Endothelial cell of umbilical vein (primary cell): ENCODE measurements at regions not wholly inside any gene's neighbourhood (a gene's known extent, or its start where the extent isn't known, plus 50 kb on each side); places are given as distances from the start of the nearest gene placed in this dataset.

Experiments used
- BruUV-seq: library from RNA; stranded (reverse); fragments of 400-500 nt; replicated peaks from 2 replicates; lab custom pipeline; 2021; lab: Mats Ljungman, UMichigan
- CTCF ChIA-PET: fragments of 300-600, 350-600 bp; sonication (Branson Sonifier 250); formaldehyde crosslinking; loops from one replicate; lab custom pipeline; 2021; ENCODE audit warnings: antibody characterized with exemption, inconsistent platforms; lab: Charles Lee
- POLR2A ChIA-PET: fragments of 300-600, 350-600 bp; sonication (Branson Sonifier 250); formaldehyde crosslinking; loops from one replicate; lab custom pipeline; 2021; ENCODE audit warnings: antibody characterized with exemption, inconsistent platforms; lab: Charles Lee
- DNase-seq: peaks from one replicate; pipeline ENCODE4 v3.0.0-alpha.2; 2011; ENCODE audit warnings: low read depth, low spot score
- FAIRE-seq: peaks from 2 replicates; lab custom pipeline; 2011; peaks lifted over from hg19 to GRCh38; lab: Jason Lieb, UNC
- H2AFZ ChIP-seq: 2 replicates; pipeline ENCODE4 v1.6.0; 2012; ENCODE audit warnings: low read depth, low read length, control low read depth, inconsistent platforms
- H3K27ac ChIP-seq: 2 replicates; pipeline ENCODE4 v1.5.1; 2011; ENCODE audit warnings: low read depth, mild to moderate bottlenecking, control low read depth, low read length, moderate library complexity; ENCODE audit not compliant: insufficient read depth
- H3K27me3 ChIP-seq, 2 experiments: 2 replicates each; pipeline versions ENCODE4 v1.6.0 to v1.6.1; 2011; ENCODE audit warnings: low read length in 2 of 2, mixed read lengths in 1 of 2; ENCODE audit not compliant: control insufficient read depth in 2 of 2, insufficient read depth in 2 of 2
- H3K36me3 ChIP-seq, 2 experiments: 2 replicates in 1 of 2; 3 replicates in 1 of 2; pipeline ENCODE4 v1.5.1; 2011; ENCODE audit warnings: low read length in 2 of 2, mild to moderate bottlenecking in 1 of 2, moderate library complexity in 1 of 2; ENCODE audit not compliant: control insufficient read depth in 2 of 2, insufficient read depth in 2 of 2; ENCODE audit errors: extremely low read depth in 1 of 2
- H3K4me1 ChIP-seq: 3 replicates; pipeline ENCODE4 v1.5.1; 2011; ENCODE audit warnings: mild to moderate bottlenecking, low read length; ENCODE audit not compliant: control insufficient read depth, insufficient read depth; ENCODE audit errors: extremely low read depth
- H3K4me2 ChIP-seq: 2 replicates; pipeline ENCODE4 v1.6.1; 2011; ENCODE audit warnings: low read length, control low read depth, mixed read lengths; ENCODE audit not compliant: insufficient read depth
- H3K4me3 ChIP-seq, 3 experiments: fragments of 200-600 bp in 1 of 3; sonication (generic), shearing (Covaris generic) in 1 of 3; replicated peaks in 1 of 3; 2 replicates each; pipeline ENCODE4 v1.5.1; 2011 to 2016; ENCODE audit warnings: control low read depth in 3 of 3, low read length in 3 of 3, mild to moderate bottlenecking in 2 of 3, inconsistent platforms in 1 of 3, low read depth in 1 of 3, moderate library complexity in 1 of 3; ENCODE audit not compliant: insufficient read depth in 1 of 3
- H3K79me2 ChIP-seq: 2 replicates; pipeline ENCODE4 v1.6.0; 2012; ENCODE audit warnings: low read length, inconsistent platforms; ENCODE audit not compliant: control insufficient read depth, insufficient read depth
- H3K9ac ChIP-seq: replicated peaks from 2 replicates; pipeline ENCODE3; 2011; ENCODE audit warnings: low read length, control low read depth; ENCODE audit not compliant: insufficient read depth; ENCODE audit errors: extremely low read depth
- H3K9me1 ChIP-seq: replicated peaks from 3 replicates; pipeline ENCODE4 v1.6.0; 2011; ENCODE audit warnings: mild to moderate bottlenecking, low read length; ENCODE audit not compliant: control insufficient read depth, insufficient read depth; ENCODE audit errors: extremely low read depth
- H3K9me3 ChIP-seq: replicated peaks from 2 replicates; pipeline ENCODE4 v1.5.1; 2012; ENCODE audit warnings: low read length, inconsistent platforms; ENCODE audit not compliant: control insufficient read depth, insufficient read depth
- H4K20me1 ChIP-seq: replicated peaks from 2 replicates; pipeline ENCODE3; 2011; ENCODE audit warnings: mild to moderate bottlenecking, low read length; ENCODE audit not compliant: control insufficient read depth, insufficient read depth; ENCODE audit errors: extremely low read depth
- EZH2 ChIP-seq: IDR thresholded peaks from 2 replicates; pipeline ENCODE4 v1.6.1; 2012; ENCODE audit warnings: borderline replicate concordance, low read depth, mild to moderate bottlenecking, moderate library complexity, low read length, inconsistent platforms; ENCODE audit not compliant: severe bottlenecking
- GATA2 ChIP-seq: IDR thresholded peaks from 2 replicates; pipeline ENCODE4 v1.7.0; 2011; ENCODE audit warnings: low read depth, mild to moderate bottlenecking, moderate library complexity, mixed read lengths, low read length; ENCODE audit not compliant: insufficient read length, insufficient read depth
- JUN ChIP-seq: IDR thresholded peaks from 2 replicates; pipeline ENCODE4 v1.6.1; 2011; ENCODE audit warnings: borderline replicate concordance, low read depth; ENCODE audit not compliant: insufficient read length, insufficient read depth
- MYC ChIP-seq: IDR thresholded peaks from one replicate; pipeline ENCODE4 v1.6.1; 2011; ENCODE audit warnings: mild to moderate bottlenecking, low read depth, low read length
- POLR2A ChIP-seq: IDR thresholded peaks from 2 replicates; pipeline ENCODE4 v1.6.1; 2012; ENCODE audit warnings: low read depth, mild to moderate bottlenecking, control low read depth, low read length
- POLR2AphosphoS5 ChIP-seq: IDR thresholded peaks from 2 replicates; pipeline ENCODE4 v1.6.1; 2012; ENCODE audit warnings: low read depth, mild to moderate bottlenecking, control low read depth, low read length, moderate library complexity; ENCODE audit not compliant: insufficient read depth
- dilution Hi-C: fragments of 300-500 bp; cut with MboI; formaldehyde crosslinking; loops from one replicate; pipeline ENCODE4 v1.15.0; 2019; ENCODE audit warnings: low sequenced_read_pairs; ENCODE audit not compliant: extremely low pct_ligation_motif_present
- intact Hi-C: fragments of 100-400 bp; cut with micrococcal nuclease; formaldehyde crosslinking; loops from one replicate; pipeline ENCODE4 v1.10.0; 2022
- TF ChIP-seq, protein P1 (sequence below): IDR thresholded peaks from 2 replicates; pipeline ENCODE4 v1.6.1; 2011; ENCODE audit not compliant: insufficient read depth, insufficient read length
- TF ChIP-seq, protein P2 (sequence below), 2 donors: IDR thresholded peaks; 1 replicate in 1 of 2; 2 replicates in 1 of 2; pipeline ENCODE4 v1.5.1; 2011; ENCODE audit warnings: low read length in 2 of 2, mild to moderate bottlenecking in 2 of 2, moderate library complexity in 2 of 2, control low read depth in 1 of 2, inconsistent platforms in 1 of 2, low read depth in 1 of 2; ENCODE audit not compliant: insufficient read depth in 1 of 2; ENCODE audit errors: extremely low read depth in 1 of 2

- H3K27me3 ChIP-seq: no peaks in the 10 kb centered on the region
- ChIA-PET POLR2A (no interaction called here), CTCF (no interaction called here)
- dilution Hi-C loops (no loop called here), intact Hi-C loops (no loop called here)
- no peaks in the 10 kb centered on the region for H3K9me3 ChIP-seq
- H3K79me2 ChIP-seq: no peaks in the 10 kb centered on the region
- H3K36me3 ChIP-seq: no peaks in the 10 kb centered on the region
- H3K9ac ChIP-seq: no peak overlapping the region
- H3K9me1 ChIP-seq: no peaks in the 10 kb centered on the region
- BruUV-seq: no TSS peak
- no peak overlapping the region for H2AFZ ChIP-seq
- H3K27ac ChIP-seq: no peak overlapping the region
- FAIRE-seq (no peak), DNase-seq (no peak)
- no peak overlapping the region for H3K4me3 ChIP-seq
- TF ChIP-seq POLR2AphosphoS5: no peak
- TF ChIP-seq EZH2: no peak
- TF ChIP-seq, protein P1, sequence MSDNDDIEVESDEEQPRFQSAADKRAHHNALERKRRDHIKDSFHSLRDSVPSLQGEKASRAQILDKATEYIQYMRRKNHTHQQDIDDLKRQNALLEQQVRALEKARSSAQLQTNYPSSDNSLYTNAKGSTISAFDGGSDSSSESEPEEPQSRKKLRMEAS: no peak
- no peak for TF ChIP-seq POLR2A
- TF ChIP-seq JUN: no peak
- TF ChIP-seq, protein P2, sequence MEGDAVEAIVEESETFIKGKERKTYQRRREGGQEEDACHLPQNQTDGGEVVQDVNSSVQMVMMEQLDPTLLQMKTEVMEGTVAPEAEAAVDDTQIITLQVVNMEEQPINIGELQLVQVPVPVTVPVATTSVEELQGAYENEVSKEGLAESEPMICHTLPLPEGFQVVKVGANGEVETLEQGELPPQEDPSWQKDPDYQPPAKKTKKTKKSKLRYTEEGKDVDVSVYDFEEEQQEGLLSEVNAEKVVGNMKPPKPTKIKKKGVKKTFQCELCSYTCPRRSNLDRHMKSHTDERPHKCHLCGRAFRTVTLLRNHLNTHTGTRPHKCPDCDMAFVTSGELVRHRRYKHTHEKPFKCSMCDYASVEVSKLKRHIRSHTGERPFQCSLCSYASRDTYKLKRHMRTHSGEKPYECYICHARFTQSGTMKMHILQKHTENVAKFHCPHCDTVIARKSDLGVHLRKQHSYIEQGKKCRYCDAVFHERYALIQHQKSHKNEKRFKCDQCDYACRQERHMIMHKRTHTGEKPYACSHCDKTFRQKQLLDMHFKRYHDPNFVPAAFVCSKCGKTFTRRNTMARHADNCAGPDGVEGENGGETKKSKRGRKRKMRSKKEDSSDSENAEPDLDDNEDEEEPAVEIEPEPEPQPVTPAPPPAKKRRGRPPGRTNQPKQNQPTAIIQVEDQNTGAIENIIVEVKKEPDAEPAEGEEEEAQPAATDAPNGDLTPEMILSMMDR (IDR thresholded peaks at IDR 0.05; ENCODE audit: extremely low read depth in 1 of 2, insufficient read depth in 1 of 2, low read depth in 1 of 2, low read length in 2 of 2): no peak
- no peaks in the 10 kb centered on the region for H4K20me1 ChIP-seq
- H3K4me2 ChIP-seq: no peak overlapping the region
- no peaks in the 10 kb centered on the region for H3K4me1 ChIP-seq
Measured at GRCh38 chr11:87861030-87861429, 314.2 kb downstream of the RAB38 start.

- Histone ChIP-seq H3K9ac (no peak overlapping the region), H3K27ac (no peak overlapping the region)
Measured at GRCh38 chr11:87859636-87860035, 315.6 kb downstream of the RAB38 start.

More at GRCh38 chr11:87859636-87860035, 315.6 kb downstream of the RAB38 start:
- H3K27me3 ChIP-seq: no peaks in the 10 kb centered on the region
- DNase-seq (peak; percentile 34), FAIRE-seq (no peak)
- H3K4me1 ChIP-seq: no peaks in the 10 kb centered on the region
- H3K36me3 ChIP-seq: no peaks in the 10 kb centered on the region
- H3K79me2 ChIP-seq: no peaks in the 10 kb centered on the region
- dilution Hi-C loops (no loop called here), intact Hi-C loops (no loop called here)
- no peak overlapping the region for H3K4me3 ChIP-seq
- no peaks in the 10 kb centered on the region for H3K9me3 ChIP-seq
- CTCF ChIA-PET: no interaction called here
- no peaks in the 10 kb centered on the region for H4K20me1 ChIP-seq
- no peaks in the 10 kb centered on the region for H3K9me1 ChIP-seq
- no peak for TF ChIP-seq JUN
- no peak for TF ChIP-seq EZH2
- TF ChIP-seq, protein P1: no peak
- no peak for TF ChIP-seq GATA2
- TF ChIP-seq MYC: no peak
- TF ChIP-seq, protein P2 (IDR thresholded peaks at IDR 0.05; ENCODE audit: extremely low read depth in 1 of 2, insufficient read depth in 1 of 2, low read depth in 1 of 2, low read length in 2 of 2): no peak
- no peak overlapping the region for H2AFZ ChIP-seq
- POLR2A ChIA-PET: no interaction called here
- BruUV-seq: no TSS peak
- no peak overlapping the region for H3K4me2 ChIP-seq
